HG02763 (cell line): ENCODE measurements at regions not wholly inside any gene's neighbourhood (a gene's known extent, or its start where the extent isn't known, plus 50 kb on each side); places are given as distances from the start of the nearest gene placed in this dataset.

Source experiments
- ATAC-seq: cut with Tn5 transposase; IDR thresholded peaks from one replicate; pipeline ENCODE4 v1.9.1; 2021; ENCODE audit warnings: mild to moderate bottlenecking, moderate library complexity; ENCODE audit not compliant: unreplicated experiment

DNA sequence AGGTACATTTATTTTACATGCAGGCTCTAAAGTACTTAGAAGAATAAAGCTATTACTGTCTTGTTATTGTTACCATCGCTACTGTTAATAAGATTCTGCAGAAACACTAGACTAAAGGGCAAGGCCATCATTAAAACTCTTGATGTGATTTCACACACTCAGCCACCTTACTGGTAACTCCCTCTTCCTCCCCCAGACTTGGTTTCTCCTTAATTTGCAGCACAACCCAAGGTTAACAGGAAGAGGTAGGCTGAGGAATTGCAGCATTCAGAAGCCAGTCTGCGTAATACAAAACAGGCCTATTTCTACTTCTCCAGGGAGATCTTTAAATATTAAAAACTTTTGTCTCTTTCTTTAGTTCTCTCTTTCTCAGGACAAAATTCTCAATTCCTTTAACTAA is 210.3 kb downstream of the BTG1 start:
- no peak for ATAC-seq

DNA sequence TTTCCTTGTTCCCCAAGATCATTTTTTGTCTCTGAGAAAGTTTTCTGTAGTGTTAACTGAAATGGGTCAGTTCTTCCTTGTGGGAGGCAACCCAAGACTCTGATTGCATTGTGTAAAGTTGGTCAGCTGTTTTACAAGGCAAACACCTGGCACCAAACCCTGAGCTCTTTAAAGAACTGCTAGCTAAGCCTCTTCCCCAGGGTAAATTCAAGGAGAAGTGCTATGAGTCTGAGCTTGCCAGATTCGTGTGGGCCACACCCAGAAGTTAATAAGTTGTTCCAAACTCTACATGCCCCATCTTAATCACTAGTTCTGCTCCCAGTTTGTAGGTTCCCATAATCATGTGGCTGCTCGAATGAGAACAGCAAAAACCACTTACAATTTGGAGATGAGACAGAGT is 214.5 kb downstream of the BTG1 start:
- ATAC-seq = no peak

DNA sequence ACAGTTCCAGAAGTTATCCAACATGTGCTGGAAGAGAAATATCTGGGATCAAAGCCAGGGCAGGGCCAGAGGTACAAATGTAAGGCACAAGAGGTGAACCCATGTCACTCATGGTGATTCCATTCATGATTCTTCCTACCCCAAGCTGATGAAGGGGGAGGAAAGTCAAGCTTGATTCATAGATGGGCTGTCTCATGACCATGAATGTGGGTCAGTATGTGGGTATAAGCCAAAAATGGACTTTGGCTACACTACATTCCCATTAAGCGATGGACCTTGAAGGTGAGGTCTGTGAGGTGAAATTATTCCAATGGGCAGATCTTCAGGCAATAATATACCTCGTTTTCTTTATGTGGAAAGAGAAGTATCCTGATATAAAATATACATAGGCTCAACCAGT is 217.1 kb downstream of the BTG1 start:
- no peak for ATAC-seq

DNA sequence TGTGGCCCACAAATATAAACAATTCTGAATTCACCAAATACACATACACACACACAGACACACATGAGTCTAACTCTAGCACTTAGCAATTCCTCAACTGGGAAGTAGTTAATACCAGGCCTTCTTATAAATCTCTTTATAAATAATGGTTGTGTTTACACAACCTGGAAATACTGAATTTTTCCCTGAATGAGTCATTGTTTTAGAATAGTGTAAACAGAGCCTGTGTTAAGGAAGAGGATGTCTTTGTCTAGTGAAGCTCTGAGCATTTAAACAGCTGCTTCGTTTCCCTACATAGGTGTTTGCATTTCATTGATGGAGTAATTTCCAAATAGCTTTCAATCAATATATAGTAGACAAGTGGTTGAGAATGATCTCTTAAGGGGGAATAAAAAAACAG is 218.8 kb downstream of the BTG1 start:
- no peak for ATAC-seq

DNA sequence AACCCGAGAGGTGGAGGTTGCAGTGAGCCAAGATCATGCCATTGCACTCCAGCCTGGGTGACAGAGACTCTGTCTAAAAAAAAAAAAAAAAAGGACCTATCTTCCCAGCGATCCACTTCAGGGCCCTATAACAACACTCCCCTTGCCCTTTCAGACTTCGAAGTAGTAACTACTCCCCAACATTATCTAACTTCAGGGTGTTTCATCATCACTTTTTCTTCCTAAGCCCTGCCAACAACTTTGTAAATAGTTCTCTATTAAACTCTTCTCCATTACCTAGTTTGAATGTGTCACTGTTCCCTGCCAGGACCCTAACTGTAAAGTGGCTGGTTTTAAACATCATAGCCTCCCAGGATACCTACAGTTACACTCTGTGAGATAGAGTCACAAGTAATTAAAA is 220.8 kb downstream of the BTG1 start:
- ATAC-seq = no peak

DNA sequence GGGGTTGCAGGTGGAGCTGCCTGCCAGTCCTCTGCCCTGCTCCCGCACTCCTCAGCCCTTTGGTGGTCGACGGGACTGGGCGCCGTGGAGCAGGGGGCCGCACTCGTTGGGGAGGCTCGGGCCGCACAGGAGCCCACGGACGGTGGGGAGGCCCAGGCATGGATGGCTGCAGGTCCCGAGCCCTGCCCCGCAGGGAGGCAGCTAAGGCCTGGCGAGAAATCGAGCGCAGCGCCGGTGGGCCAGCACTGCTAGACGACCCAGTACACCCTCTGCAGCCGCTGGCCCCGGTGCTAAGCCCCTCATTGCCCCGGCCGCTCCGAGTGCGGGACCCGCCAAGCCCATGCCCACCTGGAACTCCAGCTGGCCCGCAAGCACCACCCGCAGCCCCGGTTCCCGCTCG is 221.8 kb downstream of the BTG1 start:
- ATAC-seq = no peak

DNA sequence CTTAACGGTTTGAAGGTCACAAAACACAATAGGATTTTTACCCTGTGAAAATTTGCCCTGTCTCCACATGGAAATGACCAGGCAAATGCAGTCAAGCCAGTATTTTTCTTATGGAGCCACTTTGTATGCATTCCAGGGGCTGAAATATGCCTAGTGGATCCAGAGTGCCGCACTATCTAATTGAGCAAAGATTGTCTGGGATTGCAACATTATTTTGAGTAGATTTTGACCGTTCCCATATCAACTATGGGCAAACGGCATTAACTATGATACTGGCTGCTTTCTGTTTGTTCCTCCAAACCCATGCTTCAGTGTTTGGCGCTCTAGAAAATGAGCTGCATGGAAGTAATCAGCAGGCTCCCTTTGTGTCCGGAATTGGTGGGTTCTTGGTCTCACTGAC is 223.0 kb downstream of the BTG1 start:
- no peak for ATAC-seq

DNA sequence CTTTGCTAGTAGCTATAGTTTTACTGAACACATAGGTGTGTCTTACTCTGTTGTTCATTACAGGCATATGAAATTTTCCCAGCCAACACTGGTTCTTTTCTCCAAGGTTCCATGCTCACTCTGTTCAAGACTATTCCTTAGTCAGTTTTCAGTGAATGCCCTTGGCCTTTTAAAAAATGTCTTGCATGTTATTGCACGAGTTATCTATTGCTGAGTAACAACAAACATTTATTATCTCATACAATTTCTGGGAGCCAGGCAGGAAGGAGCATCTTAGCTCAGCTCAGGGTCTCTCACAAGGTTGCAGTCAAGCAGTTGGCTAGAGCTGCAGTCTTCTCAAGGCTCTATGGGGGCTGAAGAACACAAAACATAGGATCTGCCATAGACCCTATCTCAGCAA is 223.5 kb downstream of the BTG1 start:
- ATAC-seq = no peak

DNA sequence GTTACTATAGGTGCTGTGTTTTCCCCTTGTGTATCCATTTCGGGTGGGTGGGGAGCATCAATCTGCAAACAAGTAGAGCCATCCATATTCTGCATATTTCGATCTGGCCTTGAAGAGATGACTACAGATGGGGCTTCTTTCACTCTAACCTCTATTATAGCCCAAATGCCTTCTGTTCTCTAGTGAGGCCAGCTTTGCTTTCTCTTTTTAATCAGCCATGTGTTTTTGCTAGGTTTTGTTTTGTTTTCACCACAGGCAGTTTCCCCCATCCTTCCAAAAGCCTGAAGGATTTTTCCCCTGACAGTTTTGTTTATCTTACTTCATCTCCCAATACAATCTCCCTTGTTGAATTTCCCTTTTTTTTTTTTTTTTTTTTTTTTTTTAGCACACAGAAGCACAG is 224.1 kb downstream of the BTG1 start:
- ATAC-seq = no peak

DNA sequence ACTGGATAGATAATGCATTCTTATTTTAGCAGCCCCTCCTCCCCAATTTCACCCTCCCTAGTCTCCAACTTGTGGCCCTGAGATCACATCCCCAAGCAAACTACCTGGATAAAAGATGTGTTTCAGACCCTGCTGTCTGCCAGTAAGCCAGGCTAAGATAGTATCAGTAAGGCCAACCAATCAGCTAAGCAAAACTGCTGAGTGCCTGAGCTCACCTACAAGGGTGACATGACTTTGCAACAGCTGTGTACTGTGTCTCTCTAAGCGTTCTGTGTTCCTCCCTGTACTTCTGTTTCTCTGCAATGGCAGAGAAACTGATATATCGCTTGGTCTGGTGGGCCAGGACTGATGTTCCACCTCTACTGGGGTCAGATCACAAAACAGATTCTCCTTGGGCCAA is 224.9 kb downstream of the BTG1 start:
- ATAC-seq = no peak

DNA sequence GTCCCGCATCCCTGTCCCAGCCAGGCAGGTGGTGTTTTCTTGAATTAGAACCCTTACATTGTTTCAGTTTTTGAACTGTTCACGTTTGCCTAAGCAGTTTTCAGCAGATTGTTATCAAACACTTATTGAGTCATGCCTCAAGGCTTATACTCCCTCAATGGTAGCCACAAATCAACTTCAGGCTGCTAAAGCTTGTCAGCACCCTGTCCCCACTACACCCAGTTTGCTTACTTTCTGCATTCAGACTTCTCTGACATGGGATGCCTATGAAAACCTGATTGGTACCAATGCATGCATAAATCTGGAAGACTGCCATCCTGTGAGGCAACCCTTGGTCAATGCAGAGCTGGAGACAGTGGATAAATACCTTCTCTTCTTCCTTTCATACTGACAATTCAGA is 225.4 kb downstream of the BTG1 start:
- no peak for ATAC-seq

DNA sequence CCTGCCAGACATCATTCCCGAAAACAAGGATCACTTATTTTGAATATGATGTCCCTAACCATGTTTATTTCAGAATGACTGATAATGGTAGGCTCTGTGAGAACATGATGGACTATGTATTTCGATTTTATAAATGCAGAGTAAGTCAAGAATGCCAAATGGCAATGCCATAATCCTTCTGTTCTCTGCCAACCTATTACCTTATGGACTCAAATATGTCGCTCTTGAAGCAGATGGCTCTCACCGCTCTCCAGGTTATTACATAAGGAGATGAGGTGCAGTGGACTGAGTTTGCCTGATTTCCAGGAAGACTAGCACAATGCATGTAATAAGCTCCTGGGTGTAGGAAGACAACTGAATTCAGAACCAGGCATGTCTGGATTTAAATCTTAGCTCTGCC is 227.2 kb downstream of the BTG1 start:
- no peak for ATAC-seq

DNA sequence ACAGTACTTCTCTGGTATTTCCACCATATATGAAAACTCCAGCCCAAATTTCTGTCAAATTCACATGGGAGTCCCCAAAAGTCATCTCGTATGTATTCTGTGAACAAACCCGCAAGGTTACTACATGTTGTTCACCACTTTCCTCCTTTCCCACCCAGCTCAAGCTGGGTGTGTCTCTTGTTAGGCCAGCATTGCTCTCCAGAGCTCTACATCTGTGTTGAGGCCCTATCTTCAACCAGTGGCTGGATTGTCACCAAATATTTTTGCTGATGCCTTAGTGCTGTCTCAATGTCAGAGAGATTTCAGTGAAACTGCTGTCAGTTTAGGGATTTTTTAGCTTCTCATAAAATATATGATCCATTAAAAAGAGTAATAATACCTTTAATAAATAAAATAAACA is 230.9 kb downstream of the BTG1 start:
- ATAC-seq = no peak

DNA sequence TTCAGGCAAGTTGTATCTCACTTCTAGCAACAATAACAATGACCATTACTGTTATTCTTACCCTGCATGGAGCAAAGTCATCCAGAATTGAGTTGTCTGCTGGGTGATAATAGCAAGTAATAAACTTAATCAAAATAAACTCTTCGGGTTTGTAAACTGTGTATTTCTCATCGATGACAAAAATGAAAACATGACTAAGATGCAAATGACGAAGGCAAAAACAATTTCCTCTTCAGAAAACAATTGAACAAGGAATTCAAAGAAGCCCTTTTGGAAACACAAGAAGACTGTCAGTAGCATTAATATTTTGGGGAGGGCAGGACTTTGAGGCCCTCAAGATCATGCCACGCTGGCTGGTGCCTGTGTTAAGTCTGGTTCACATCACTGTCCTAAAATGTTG is 232.0 kb downstream of the BTG1 start:
- no peak for ATAC-seq

DNA sequence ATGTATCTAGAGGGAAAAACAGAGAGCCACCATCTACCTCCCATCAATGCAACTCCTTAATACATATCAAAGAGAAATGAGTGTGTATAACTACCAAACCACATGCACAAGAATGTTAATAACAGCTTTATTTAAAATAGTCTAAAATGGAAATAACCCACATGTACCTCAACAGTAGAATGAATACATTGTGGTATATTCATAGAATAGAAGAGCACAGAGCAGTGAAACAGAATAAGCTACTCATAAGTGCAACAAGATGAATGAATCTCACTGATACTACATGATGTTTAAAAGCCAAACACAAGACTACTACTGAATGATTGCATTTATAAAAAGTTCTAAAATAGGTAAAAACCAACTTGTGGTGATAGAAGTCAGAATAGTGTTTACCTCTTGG is 232.5 kb downstream of the BTG1 start:
- no peak for ATAC-seq

DNA sequence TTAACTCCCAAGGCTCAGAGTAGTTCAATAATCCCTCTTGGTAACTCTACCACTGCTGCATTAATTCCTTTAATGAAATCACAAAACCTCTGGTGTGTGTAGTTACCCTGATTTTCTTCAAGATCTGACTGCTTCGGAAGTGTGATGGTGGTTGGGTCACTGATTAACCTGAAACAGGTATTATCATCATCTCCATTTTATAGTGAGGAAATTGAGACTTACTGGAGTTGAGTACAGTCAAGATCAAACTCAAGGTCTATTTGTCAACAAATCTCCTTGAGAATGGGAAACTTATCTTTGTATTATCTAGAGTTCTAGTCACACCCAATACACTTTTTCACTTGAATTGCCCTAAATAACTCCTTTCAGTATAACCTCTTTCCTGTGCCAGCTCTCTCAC is 233.5 kb downstream of the BTG1 start:
- no peak for ATAC-seq

DNA sequence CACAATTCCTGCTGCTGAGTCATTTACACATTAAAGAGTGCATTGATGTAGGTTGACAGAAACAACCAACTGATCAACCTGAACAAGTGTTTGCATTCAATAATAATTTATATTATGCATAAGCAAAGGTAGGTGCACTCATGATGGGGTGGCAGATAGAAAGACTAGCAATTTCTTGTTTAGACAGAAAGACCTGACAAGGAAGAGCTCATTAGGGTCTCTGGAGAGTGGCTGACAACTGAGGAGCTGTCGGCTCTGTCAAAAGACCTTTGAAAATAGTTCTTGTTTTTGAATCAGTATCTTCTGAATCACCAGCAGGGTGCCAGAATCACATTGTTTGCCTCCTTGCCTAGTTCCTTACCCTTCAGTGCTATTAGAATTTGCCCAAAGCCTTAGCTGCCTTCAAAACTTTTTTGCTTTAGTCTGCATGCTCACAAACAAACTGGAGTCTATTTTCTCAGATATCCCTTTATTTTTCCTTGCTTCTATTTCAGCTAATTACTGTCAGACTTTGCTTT is 234.7 kb downstream of the BTG1 start:
- no peak for ATAC-seq

DNA sequence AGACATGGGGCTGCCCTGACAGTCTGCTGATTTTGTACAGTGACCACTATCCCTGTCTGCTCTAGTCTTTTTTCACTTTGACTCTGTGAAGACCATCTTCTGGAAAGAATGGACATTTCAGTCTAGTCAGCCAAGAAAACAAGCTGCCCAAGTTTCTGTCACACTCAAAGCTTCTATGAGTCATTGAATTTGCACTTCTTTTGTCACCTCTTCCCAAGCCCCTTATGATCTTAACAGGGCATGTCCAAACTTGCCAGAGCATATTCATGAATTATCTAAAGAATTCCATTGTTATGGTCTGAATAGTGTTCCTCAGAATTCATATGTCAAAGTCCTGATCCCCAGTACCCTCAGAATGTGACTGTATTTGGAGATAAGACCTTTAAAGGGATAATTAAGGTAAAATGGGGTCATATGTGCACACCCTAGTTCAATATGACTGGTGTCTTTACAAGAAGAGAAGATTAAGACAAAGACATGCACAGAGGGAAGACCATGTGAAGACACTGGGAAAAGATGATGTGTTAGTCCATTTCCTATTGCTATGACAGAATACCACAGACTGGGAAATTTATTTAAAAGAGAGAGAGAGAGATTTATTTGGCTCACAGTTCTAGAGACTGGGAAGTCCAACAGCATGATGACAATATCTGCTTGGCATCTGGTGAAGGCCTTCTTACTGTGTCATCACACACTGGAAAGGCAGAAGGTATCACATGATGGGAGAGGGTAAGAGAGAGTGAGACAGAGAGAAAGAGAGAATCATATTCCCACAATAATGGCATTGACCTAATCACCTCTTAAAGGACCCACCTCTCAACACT is 242.6 kb downstream of the BTG1 start:
- ATAC-seq = no peak

DNA sequence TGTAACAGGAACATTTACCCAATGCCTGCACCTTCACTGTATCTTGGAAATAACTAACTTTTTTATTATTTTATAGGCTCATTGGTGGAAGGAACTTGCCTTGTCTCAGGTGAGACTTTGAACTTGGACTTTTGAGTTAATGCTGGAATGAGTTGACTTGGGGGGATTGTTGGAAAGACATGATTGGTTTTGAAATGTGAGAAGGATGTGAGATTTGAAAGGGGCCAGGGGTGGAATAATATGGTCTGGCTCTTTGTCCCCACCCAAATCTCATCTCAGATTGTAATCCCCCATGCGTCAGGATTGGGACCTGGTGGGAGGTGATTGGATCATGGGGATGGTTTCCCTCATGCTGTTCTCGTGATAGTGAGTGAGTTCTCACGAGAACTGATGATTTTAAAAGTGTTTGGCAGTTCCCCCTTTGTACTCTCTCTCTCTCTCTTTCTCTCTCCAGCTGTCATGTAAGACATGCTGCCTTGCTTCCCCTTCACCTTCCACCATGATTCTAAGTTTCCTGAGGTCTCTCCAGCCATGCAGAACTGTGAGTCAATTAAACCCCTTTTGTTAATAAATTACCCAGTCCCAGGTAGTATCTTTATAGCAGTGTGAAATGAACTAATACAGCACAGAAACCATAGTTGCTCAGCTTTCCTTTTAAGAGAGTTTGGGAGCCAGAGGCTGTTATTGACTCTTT is 244.1 kb downstream of the BTG1 start:
- no peak for ATAC-seq

DNA sequence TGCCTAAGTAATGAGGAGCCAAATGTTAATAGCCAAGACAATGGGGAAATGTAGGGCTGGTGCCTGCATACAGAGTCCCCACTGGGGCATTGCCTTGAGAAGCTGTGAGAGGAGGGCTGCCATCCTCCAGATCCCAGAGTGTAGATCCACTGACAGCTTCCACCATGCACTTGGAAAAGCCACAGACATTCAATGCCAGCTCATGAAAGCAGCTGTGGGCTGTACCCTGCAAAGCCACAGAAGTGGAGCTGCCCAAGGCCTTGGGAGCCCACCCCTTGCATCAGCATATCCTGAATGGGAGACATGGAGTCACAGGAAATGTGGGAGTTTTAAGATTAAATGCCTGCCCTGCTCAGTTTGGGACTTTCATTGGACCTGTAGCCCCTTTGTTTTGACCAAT is 244.7 kb downstream of the BTG1 start:
- no peak for ATAC-seq

DNA sequence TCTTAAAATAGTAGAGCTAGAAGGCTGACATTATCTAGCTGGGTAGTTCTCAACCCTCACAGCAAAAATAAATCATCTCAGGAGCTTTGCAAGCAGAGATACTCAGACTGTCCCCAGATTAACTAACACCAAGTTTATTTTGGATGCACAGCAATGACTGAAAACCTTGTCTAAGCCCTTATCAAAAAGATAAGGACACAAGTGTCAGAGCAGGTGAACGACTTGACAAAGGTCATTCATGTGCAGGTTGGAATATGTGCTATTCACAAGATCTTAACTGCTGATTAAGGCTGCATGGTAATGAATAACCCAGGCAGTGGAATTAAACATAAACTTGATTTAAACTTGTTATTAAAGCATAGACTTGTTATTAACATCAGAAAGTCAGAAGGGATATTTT is 246.6 kb downstream of the BTG1 start:
- ATAC-seq = no peak

DNA sequence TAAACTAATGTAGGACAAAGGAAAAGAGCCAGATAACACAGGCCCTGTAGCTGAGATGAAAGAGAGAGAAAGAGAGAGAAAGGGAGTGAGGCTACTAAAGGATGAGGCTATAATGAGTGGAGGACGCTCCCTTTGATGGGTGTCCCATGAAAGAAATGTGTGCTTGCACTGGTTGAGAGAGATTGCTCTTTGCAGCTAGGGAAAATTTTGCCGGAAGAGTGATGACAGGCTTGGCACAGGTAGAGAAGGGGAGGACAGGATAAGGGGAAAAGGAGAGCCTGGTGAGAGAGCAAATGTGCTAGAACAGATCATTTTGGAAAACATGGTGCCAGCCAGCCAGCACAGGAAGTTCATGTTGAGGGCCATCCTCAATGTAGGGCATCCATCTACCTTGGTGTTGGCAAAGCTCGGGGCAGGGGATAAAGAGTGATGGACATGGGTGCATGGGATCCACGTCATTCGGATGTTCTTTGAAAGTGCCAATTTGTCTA is 248.6 kb downstream of the BTG1 start:
- no peak for ATAC-seq
